Mesothelial cell of epicardium (in vitro differentiated cells): ENCODE measurements at regions not wholly inside any gene's neighbourhood (a gene's known extent, or its start where the extent isn't known, plus 50 kb on each side); places are given as distances from the start of the nearest gene placed in this dataset.

ENCODE experiments used
- DNase-seq, 2 experiments: peaks; one replicate each; pipeline ENCODE4 v3.0.0; 2021; ENCODE audit warnings: low spot score in 2 of 2; ENCODE audit not compliant: unreplicated experiment in 2 of 2
- H3K27ac Mint-ChIP-seq: 2 replicates; pipeline ENCODE4 v1.8.0; 2021; ENCODE audit warnings: mixed read lengths
- H3K27me3 Mint-ChIP-seq: 2 replicates; pipeline ENCODE4 v1.8.0; 2021; ENCODE audit warnings: low read depth, mixed read lengths
- H3K36me3 Mint-ChIP-seq: 2 replicates; pipeline ENCODE4 v1.8.0; 2021; ENCODE audit warnings: mixed read lengths
- H3K4me1 Mint-ChIP-seq: 2 replicates; pipeline ENCODE4 v1.8.0; 2021; ENCODE audit warnings: mixed read lengths
- H3K4me3 Mint-ChIP-seq: 2 replicates; pipeline ENCODE4 v1.8.0; 2021; ENCODE audit warnings: mild to moderate bottlenecking, moderate library complexity, mixed read lengths
- H3K9me3 Mint-ChIP-seq: 2 replicates; pipeline ENCODE4 v1.8.0; 2021; ENCODE audit warnings: mixed read lengths
- TF ChIP-seq, protein P1 (sequence below): fragments of 200-600 bp; sonication (generic); IDR thresholded peaks from one replicate; pipeline ENCODE4 v1.5.0; 2021; ENCODE audit warnings: antibody characterized with exemption; ENCODE audit not compliant: unreplicated experiment

GRCh38 chr10:123536176-123536845 lies 129.8 kb upstream of the GPR26 start:
- Mint-ChIP-seq H3K4me1 (no peaks in the 10 kb centered on the region), H3K4me3 (no peak overlapping the region), H3K36me3 (no peaks in the 10 kb centered on the region), H3K27me3 (peaks cover 54% of the 10 kb centered on the region), H3K27ac (no peak overlapping the region), H3K9me3 (peaks cover 14% of the 10 kb centered on the region)
- TF ChIP-seq, protein P1, sequence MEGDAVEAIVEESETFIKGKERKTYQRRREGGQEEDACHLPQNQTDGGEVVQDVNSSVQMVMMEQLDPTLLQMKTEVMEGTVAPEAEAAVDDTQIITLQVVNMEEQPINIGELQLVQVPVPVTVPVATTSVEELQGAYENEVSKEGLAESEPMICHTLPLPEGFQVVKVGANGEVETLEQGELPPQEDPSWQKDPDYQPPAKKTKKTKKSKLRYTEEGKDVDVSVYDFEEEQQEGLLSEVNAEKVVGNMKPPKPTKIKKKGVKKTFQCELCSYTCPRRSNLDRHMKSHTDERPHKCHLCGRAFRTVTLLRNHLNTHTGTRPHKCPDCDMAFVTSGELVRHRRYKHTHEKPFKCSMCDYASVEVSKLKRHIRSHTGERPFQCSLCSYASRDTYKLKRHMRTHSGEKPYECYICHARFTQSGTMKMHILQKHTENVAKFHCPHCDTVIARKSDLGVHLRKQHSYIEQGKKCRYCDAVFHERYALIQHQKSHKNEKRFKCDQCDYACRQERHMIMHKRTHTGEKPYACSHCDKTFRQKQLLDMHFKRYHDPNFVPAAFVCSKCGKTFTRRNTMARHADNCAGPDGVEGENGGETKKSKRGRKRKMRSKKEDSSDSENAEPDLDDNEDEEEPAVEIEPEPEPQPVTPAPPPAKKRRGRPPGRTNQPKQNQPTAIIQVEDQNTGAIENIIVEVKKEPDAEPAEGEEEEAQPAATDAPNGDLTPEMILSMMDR = no peak
- no peak for DNase-seq

DNA sequence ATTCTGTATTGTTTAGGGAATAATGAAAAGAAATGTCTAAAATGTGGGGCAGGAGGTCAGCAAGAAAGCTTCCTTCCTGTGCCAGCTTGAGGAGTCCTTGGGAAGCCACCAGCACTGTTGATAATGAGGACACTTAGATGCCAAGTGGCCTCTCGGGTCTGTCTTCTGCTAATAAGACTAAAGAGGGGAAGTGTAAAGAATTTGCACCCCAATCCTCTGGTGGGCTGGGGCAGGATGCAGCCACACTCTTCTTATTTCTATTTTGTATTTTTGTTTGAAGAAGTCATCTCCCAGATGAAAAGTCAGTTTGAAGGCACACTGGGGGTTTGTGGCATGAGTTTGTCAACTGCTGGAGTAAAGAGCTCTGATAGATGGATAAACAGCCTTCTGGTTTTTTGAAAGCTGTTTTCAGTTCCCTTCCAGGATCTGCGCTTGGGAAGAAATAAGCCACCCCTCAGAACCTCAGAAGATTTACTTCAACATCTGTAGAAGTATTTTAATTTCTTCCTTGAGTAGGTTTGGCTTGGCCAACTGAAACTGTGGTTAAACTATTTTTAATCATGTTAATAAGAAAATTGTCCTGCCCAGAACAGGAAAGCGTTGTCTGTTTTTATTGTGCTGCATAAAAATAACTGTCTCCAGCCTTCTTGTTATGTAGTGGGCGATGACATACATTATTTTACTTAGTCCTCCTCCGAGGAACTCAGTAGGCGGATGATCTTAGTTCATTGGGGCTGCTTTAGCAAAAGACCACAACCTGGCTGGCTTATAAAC lies 128.8 kb upstream of the GPR26 start:
- Mint-ChIP-seq H3K36me3 (no peaks in the 10 kb centered on the region), H3K4me1 (no peaks in the 10 kb centered on the region), H3K27me3 (peaks cover 52% of the 10 kb centered on the region), H3K4me3 (no peak overlapping the region), H3K27ac (no peak overlapping the region), H3K9me3 (peaks cover 7% of the 10 kb centered on the region)
- TF ChIP-seq, protein P1 = no peak
- DNase-seq = no peak

- Mint-ChIP-seq H3K4me1 (no peaks in the 10 kb centered on the region), H3K27ac (no peak overlapping the region)
- DNase-seq = no peak
These were observed 127.5 kb upstream of the GPR26 start for GRCh38 chr10:123538401-123539320.

DNA sequence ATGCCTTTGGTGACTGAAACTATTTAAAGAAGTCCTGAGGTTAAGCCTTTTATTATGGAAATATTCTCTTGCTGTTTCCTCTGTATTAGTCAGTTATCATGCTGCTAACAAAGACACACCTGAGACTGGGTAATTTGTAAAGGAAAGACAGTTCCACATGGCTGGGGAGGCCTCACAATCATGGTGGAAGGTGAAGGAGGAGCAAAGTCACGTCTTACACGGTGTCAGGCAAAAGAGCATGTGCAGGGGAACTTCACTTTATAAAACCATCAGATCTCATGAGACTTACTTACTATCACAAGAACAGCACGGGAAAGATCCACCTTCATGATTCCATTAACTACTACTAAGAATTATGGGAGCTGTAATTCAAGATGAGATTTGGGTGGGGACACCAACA lies 121.2 kb upstream of the GPR26 start:
- TF ChIP-seq, protein P1 = no peak
- peaks cover 31% of the 10 kb centered on the region for H3K27me3 Mint-ChIP-seq
- H3K4me3 Mint-ChIP-seq = no peak overlapping the region
- H3K27ac Mint-ChIP-seq = no peak overlapping the region
- peaks cover 3% of the 10 kb centered on the region for H3K4me1 Mint-ChIP-seq
- no peaks in the 10 kb centered on the region for H3K36me3 Mint-ChIP-seq
- DNase-seq = no peak
- H3K9me3 Mint-ChIP-seq = peaks cover 15% of the 10 kb centered on the region

More at GRCh38 chr10:123538401-123539320, 127.5 kb upstream of the GPR26 start:
- no peaks in the 10 kb centered on the region for H3K36me3 Mint-ChIP-seq
- H3K27me3 Mint-ChIP-seq = peaks cover 40% of the 10 kb centered on the region
- no peak overlapping the region for H3K4me3 Mint-ChIP-seq
- H3K9me3 Mint-ChIP-seq = peaks cover 5% of the 10 kb centered on the region
- TF ChIP-seq, protein P1 = no peak

DNA sequence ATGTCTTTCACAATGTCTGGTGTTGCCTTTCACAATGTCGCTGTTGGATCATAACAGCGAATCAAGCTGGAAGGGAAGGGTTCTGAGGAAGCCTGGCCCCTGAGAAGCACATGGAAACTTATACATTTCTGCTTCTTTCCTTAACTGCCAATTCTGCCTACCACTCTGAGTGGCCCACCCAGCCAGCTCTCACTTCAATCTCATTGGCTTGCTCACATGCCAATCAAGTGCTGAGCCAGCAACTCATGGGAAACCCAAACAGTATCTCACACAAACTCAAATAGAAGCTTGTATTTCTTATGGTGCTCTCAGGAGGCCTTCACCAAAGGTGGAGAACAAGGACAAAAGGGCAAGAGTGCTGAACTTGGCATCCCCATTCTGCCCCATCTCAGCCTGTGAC lies 117.4 kb upstream of the GPR26 start:
- peaks cover 50% of the 10 kb centered on the region for H3K27me3 Mint-ChIP-seq
- H3K36me3 Mint-ChIP-seq = no peaks in the 10 kb centered on the region
- H3K4me3 Mint-ChIP-seq = no peak overlapping the region
- no peak for DNase-seq
- peaks cover 9% of the 10 kb centered on the region for H3K9me3 Mint-ChIP-seq
- H3K27ac Mint-ChIP-seq = no peak overlapping the region
- TF ChIP-seq, protein P1 = no peak
- H3K4me1 Mint-ChIP-seq = peaks cover 3% of the 10 kb centered on the region
